GM23338 (cell line): ENCODE measurements at regions not wholly inside any gene's neighbourhood (a gene's known extent, or its start where the extent isn't known, plus 50 kb on each side); places are given as distances from the start of the nearest gene placed in this dataset.

Experiments used
- CREB1 ChIP-seq: fragments of 250-450 bp; sonication (Bioruptor Pico); IDR thresholded peaks from 2 replicates; pipeline ENCODE4 v1.5.0; 2020; ENCODE audit warnings: low read depth, mild to moderate bottlenecking, moderate library complexity
- CTCF ChIP-seq, 2 experiments: fragments of 200-600 bp in 1 of 2; sonication (generic) in 1 of 2; conservative IDR thresholded peaks; 2 replicates each; pipeline versions ENCODE4 v1.5.1 to v1.6.1; 2016 to 2017; ENCODE audit warnings: antibody characterized with exemption in 2 of 2, low read depth in 2 of 2, mild to moderate bottlenecking in 2 of 2, moderate library complexity in 1 of 2
- EZH2 ChIP-seq: fragments of 200-600 bp; sonication (generic); IDR thresholded peaks from one replicate; pipeline ENCODE4 v1.8.0; 2017; ENCODE audit warnings: antibody characterized with exemption, mild to moderate bottlenecking, low read depth; ENCODE audit not compliant: unreplicated experiment
- EZH2phosphoT487 ChIP-seq: fragments of 200-600 bp; sonication (generic); IDR thresholded peaks from one replicate; pipeline ENCODE4 v1.8.1; 2018; ENCODE audit warnings: antibody characterized with exemption; ENCODE audit not compliant: unreplicated experiment
- POLR2AphosphoS5 ChIP-seq: IDR thresholded peaks from 2 replicates; pipeline ENCODE4 v1.6.1; 2016; ENCODE audit warnings: antibody characterized with exemption, low read depth
- REST ChIP-seq: IDR thresholded peaks from one replicate; pipeline ENCODE4 v1.6.1; 2018; ENCODE audit warnings: antibody characterized with exemption; ENCODE audit not compliant: unreplicated experiment
- ZNF331 ChIP-seq: fragments of 250-450 bp; sonication (Bioruptor Pico); IDR thresholded peaks from 2 replicates; pipeline ENCODE4 v1.5.0; 2020; ENCODE audit warnings: low read depth, mild to moderate bottlenecking, moderate library complexity

DNA sequence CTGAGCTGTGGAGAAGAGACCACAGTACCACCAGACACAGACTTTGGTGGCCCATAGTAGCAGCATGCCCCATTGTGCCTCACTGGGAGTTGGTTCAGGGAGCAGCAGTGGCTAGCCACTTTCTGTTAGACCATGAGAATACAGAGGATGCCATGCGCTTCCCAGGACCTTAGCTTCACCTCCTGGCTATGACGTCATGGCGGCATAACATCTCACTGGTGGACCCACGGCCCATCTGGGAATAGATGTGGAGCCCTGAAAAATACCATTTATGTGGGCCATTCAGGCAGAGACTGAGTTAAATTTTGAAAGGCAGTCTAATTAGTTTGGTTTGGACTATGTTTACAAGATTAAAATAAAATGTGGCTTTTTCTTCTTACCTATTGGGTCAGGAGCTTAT is 55.1 kb upstream of the NMD3 start:
- TF ChIP-seq CTCF (conservative IDR thresholded peaks at IDR 0.05; ENCODE audit: low read depth in 2 of 2) (no peak), POLR2AphosphoS5 (no peak), EZH2 (no peak), ZNF331 (CRISPR knock-in tag) (no peak), REST (no peak), CREB1 (CRISPR knock-in tag) (no peak), EZH2phosphoT487 (no peak)
